A673 (cell line): ENCODE measurements at regions not wholly inside any gene's neighbourhood (a gene's known extent, or its start where the extent isn't known, plus 50 kb on each side); places are given as distances from the start of the nearest gene placed in this dataset.

ENCODE experiments used
- BruUV-seq: library from RNA; stranded (reverse); fragments of 400-500 nt; replicated peaks from 2 replicates; lab custom pipeline; 2021; lab: Mats Ljungman, UMichigan
- CTCF ChIA-PET: fragments of 300-600 bp; sonication (Branson Sonifier 250); formaldehyde crosslinking; loops from one replicate; lab custom pipeline; 2022; ENCODE audit warnings: antibody characterized with exemption; lab: Charles Lee
- POLR2A ChIA-PET: fragments of 300-600 bp; sonication (Branson Sonifier 250); formaldehyde crosslinking; loops from one replicate; lab custom pipeline; 2022; ENCODE audit warnings: antibody characterized with exemption; ENCODE audit not compliant: low non-redundant PET; lab: Charles Lee
- DNase-seq: peaks from one replicate; pipeline ENCODE4 v3.0.0-alpha.2; 2015; ENCODE audit warnings: low spot score
- H3K27ac ChIP-seq: fragments of 200-600 bp; sonication (generic); 2 replicates; pipeline ENCODE4 v1.5.1; 2016; ENCODE audit warnings: mixed run types, low read depth, mild to moderate bottlenecking, mixed read lengths, antibody characterized with exemption, low read length; ENCODE audit not compliant: poor library complexity, severe bottlenecking
- H3K27me3 ChIP-seq: fragments of 200-600 bp; sonication (generic); replicated peaks from 2 replicates; pipeline ENCODE4 v1.6.1; 2017; ENCODE audit warnings: mixed run types, low read depth, mild to moderate bottlenecking, mixed read lengths, antibody characterized with exemption, low read length; ENCODE audit not compliant: insufficient read depth, poor library complexity
- H3K36me3 ChIP-seq: fragments of 200-600 bp; sonication (generic); 2 replicates; pipeline ENCODE4 v1.6.1; 2016; ENCODE audit warnings: mixed run types, mild to moderate bottlenecking, mixed read lengths, antibody characterized with exemption, low read length; ENCODE audit not compliant: insufficient read depth, poor library complexity, severe bottlenecking
- H3K4me1 ChIP-seq: fragments of 200-600 bp; sonication (generic); 2 replicates; pipeline ENCODE4 v1.6.1; 2017; ENCODE audit warnings: mixed run types, mild to moderate bottlenecking, mixed read lengths, antibody characterized with exemption, low read length; ENCODE audit not compliant: insufficient read depth, poor library complexity, severe bottlenecking
- H3K4me3 ChIP-seq: fragments of 200-600 bp; sonication (generic); 2 replicates; pipeline ENCODE4 v1.5.1; 2016; ENCODE audit warnings: low read depth, mixed run types, mild to moderate bottlenecking, mixed read lengths, low read length; ENCODE audit not compliant: poor library complexity, severe bottlenecking
- H3K9me3 ChIP-seq: fragments of 200-600 bp; sonication (generic); 2 replicates; pipeline ENCODE4 v1.6.1; 2016; ENCODE audit warnings: mixed run types, low read depth, mild to moderate bottlenecking, mixed read lengths, antibody characterized with exemption, low read length; ENCODE audit not compliant: poor library complexity, severe bottlenecking
- EZH2 ChIP-seq: fragments of 200-600 bp; sonication (generic); IDR thresholded peaks from 2 replicates; pipeline ENCODE4 v1.6.1; 2017; ENCODE audit warnings: borderline replicate concordance, low read depth, mild to moderate bottlenecking, mixed read lengths, antibody characterized with exemption, low read length; ENCODE audit not compliant: poor library complexity, severe bottlenecking
- intact Hi-C: fragments of 100-400 bp; cut with micrococcal nuclease; formaldehyde crosslinking; loops from one replicate; pipeline ENCODE4 v1.10.0; 2022; ENCODE audit not compliant: unreplicated experiment
- TF ChIP-seq, protein P1 (sequence below): fragments of 300-800, 200-600 bp; sonication (generic); conservative IDR thresholded peaks from 2 replicates; pipeline ENCODE4 v1.5.1; 2017; ENCODE audit warnings: low read depth, mild to moderate bottlenecking, antibody characterized with exemption, low read length, moderate library complexity, mixed read lengths

- H3K27ac ChIP-seq = no peak overlapping the region
- BruUV-seq = no TSS peak
- ChIA-PET POLR2A (no interaction called here), CTCF (no interaction called here)
- no peak for DNase-seq
- no peak overlapping the region for H3K4me3 ChIP-seq
- no peaks in the 10 kb centered on the region for H3K4me1 ChIP-seq
- H3K27me3 ChIP-seq = peaks cover 4% of the 10 kb centered on the region
- no peak for TF ChIP-seq EZH2
- TF ChIP-seq, protein P1, sequence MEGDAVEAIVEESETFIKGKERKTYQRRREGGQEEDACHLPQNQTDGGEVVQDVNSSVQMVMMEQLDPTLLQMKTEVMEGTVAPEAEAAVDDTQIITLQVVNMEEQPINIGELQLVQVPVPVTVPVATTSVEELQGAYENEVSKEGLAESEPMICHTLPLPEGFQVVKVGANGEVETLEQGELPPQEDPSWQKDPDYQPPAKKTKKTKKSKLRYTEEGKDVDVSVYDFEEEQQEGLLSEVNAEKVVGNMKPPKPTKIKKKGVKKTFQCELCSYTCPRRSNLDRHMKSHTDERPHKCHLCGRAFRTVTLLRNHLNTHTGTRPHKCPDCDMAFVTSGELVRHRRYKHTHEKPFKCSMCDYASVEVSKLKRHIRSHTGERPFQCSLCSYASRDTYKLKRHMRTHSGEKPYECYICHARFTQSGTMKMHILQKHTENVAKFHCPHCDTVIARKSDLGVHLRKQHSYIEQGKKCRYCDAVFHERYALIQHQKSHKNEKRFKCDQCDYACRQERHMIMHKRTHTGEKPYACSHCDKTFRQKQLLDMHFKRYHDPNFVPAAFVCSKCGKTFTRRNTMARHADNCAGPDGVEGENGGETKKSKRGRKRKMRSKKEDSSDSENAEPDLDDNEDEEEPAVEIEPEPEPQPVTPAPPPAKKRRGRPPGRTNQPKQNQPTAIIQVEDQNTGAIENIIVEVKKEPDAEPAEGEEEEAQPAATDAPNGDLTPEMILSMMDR = no peak
- no peaks in the 10 kb centered on the region for H3K9me3 ChIP-seq
- intact Hi-C loops = no loop called here
- H3K36me3 ChIP-seq = no peaks in the 10 kb centered on the region
These were observed 168.3 kb downstream of the KIF20B start for GRCh38 chr10:89869592-89870156.

DNA sequence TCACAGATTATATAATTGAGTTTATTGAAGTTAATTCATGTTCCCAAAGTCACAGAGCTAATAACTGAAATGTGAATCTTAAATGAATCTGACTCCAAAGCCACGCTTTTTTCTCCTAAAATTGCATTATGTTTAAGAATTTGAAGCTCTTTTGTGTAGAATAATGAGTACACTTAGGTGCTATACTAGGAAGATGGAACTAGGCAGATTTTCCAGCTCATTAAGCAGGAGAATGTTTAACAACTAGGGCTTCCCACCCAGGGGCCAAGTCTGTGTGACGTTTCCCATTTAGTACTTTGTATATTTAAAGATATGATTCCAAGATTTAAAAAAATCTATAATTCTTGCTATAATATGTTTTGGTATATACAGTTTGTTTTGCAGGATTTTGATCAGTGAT, 169.5 kb downstream of the KIF20B start:
- intact Hi-C loops = no loop called here
- Histone ChIP-seq H3K9me3 (no peaks in the 10 kb centered on the region), H3K27me3 (peaks cover 4% of the 10 kb centered on the region), H3K4me1 (no peaks in the 10 kb centered on the region), H3K36me3 (no peaks in the 10 kb centered on the region), H3K27ac (no peak overlapping the region), H3K4me3 (no peak overlapping the region)
- BruUV-seq = no TSS peak
- no peak for TF ChIP-seq EZH2
- TF ChIP-seq, protein P1 = no peak
- no peak for DNase-seq
- POLR2A ChIA-PET = no interaction called here
- CTCF ChIA-PET = no interaction called here

DNA sequence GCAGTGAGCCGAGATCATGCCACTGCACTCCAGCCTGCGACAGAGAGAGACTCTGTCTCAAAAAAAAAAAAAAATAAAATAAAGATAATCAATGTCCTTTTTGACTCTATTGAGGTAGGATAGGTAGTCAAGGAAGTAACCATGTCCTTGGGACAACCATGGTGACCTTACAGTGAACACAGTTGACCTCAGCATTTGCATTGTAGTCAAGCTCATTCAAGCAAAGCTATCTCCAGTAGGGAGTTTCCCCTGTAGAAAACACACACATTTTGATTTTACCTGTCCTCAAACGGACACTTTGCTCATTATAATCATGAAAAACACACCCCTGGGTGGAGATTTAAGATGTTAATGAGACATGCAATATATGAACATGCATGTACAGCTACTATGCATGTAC, 171.7 kb downstream of the KIF20B start:
- TF ChIP-seq EZH2 = no peak
- TF ChIP-seq, protein P1 = no peak
- Histone ChIP-seq H3K36me3 (no peaks in the 10 kb centered on the region), H3K27me3 (peaks cover 4% of the 10 kb centered on the region), H3K4me3 (no peak overlapping the region), H3K4me1 (no peaks in the 10 kb centered on the region), H3K27ac (no peak overlapping the region), H3K9me3 (no peaks in the 10 kb centered on the region)
- BruUV-seq = no TSS peak
- intact Hi-C loops = no loop called here
- no peak for DNase-seq
- CTCF ChIA-PET = no interaction called here
- POLR2A ChIA-PET = no interaction called here
